SK-N-SH treated with all-trans-retinoic acid at 6 μM for 48 hours (cell line): ENCODE measurements at regions not wholly inside any gene's neighbourhood (a gene's known extent, or its start where the extent isn't known, plus 50 kb on each side); places are given as distances from the start of the nearest gene placed in this dataset.

Experiments used
- ATAC-seq: fragments of 200-7000 bp; cut with Tn5 transposase; 3 replicates; pipeline ENCODE4 v1.9.1; 2020; ENCODE audit warnings: mild to moderate bottlenecking, moderate library complexity
- ARNTL ChIP-seq: fragments of 450-650 bp; formaldehyde crosslinking; IDR thresholded peaks from 2 replicates; pipeline ENCODE4 v1.5.0; 2020; ENCODE audit warnings: low read depth, mild to moderate bottlenecking, moderate library complexity, borderline replicate concordance
- BACH2 ChIP-seq: fragments of 250-450 bp; sonication (Bioruptor Pico); IDR thresholded peaks from 2 replicates; pipeline ENCODE4 v1.9.0; 2021; ENCODE audit warnings: mild to moderate bottlenecking, borderline replicate concordance
- CREB5 ChIP-seq: fragments of 250-450 bp; sonication (Bioruptor Pico); IDR thresholded peaks from 2 replicates; pipeline ENCODE4 v1.5.1; 2020; ENCODE audit warnings: low read depth, mild to moderate bottlenecking, moderate library complexity
- CSDC2 ChIP-seq: fragments of 250-450 bp; sonication (Bioruptor Pico); IDR thresholded peaks from 2 replicates; pipeline ENCODE4 v1.5.0; 2020; ENCODE audit warnings: mild to moderate bottlenecking, moderate library complexity
- CSRNP3 ChIP-seq: fragments of 250-450 bp; sonication (Bioruptor Pico); IDR thresholded peaks from 2 replicates; pipeline ENCODE4 v1.5.1; 2021; ENCODE audit warnings: mild to moderate bottlenecking, moderate library complexity
- ISL1 ChIP-seq: fragments of 250-450 bp; sonication (Bioruptor Pico); IDR thresholded peaks from 2 replicates; pipeline ENCODE4 v2.1.2; 2022; ENCODE audit warnings: mild to moderate bottlenecking, moderate library complexity
- OSR1 ChIP-seq: fragments of 250-450 bp; sonication (Bioruptor Pico); IDR thresholded peaks from 2 replicates; pipeline ENCODE4 v1.8.0; 2022; ENCODE audit warnings: moderate library complexity, mild to moderate bottlenecking, inconsistent platforms
- POU6F1 ChIP-seq: fragments of 250-450 bp; sonication (Bioruptor Pico); IDR thresholded peaks from 2 replicates; pipeline ENCODE4 v1.8.0; 2021; ENCODE audit warnings: low read depth, mild to moderate bottlenecking, moderate library complexity, borderline replicate concordance
- PPARA ChIP-seq: fragments of 250-450 bp; sonication (Bioruptor Pico); IDR thresholded peaks from 2 replicates; pipeline ENCODE4 v1.5.0; 2020; ENCODE audit warnings: mild to moderate bottlenecking, borderline replicate concordance
- RARB ChIP-seq: fragments of 250-450 bp; sonication (Bioruptor Pico); IDR thresholded peaks from 2 replicates; pipeline ENCODE4 v1.8.0; 2021; ENCODE audit warnings: mild to moderate bottlenecking, moderate library complexity
- SNAI2 ChIP-seq: fragments of 250-450 bp; sonication (Bioruptor Pico); IDR thresholded peaks from 2 replicates; pipeline ENCODE4 v1.5.0; 2020; ENCODE audit warnings: mild to moderate bottlenecking, moderate library complexity
- TCF4 ChIP-seq: fragments of 250-450 bp; sonication (Bioruptor Pico); IDR thresholded peaks from 2 replicates; pipeline ENCODE4 v1.8.0; 2021; ENCODE audit warnings: mild to moderate bottlenecking, moderate library complexity, borderline replicate concordance
- TOX ChIP-seq: fragments of 250-450 bp; sonication (Bioruptor Pico); IDR thresholded peaks from 2 replicates; pipeline ENCODE4 v1.8.0; 2021; ENCODE audit warnings: mild to moderate bottlenecking, moderate library complexity, borderline replicate concordance
- TSHZ2 ChIP-seq: fragments of 250-450 bp; sonication (Bioruptor Pico); IDR thresholded peaks from 2 replicates; pipeline ENCODE4 v1.5.0; 2020; ENCODE audit warnings: mild to moderate bottlenecking, moderate library complexity
- ZC3H10 ChIP-seq: fragments of 250-450 bp; sonication (Bioruptor Pico); IDR thresholded peaks from 2 replicates; pipeline ENCODE4 v1.5.1; 2021; ENCODE audit warnings: mild to moderate bottlenecking, moderate library complexity
- ZFP3 ChIP-seq: fragments of 250-450 bp; sonication (Bioruptor Pico); IDR thresholded peaks from 2 replicates; pipeline ENCODE4 v1.5.0; 2020; ENCODE audit warnings: mild to moderate bottlenecking, moderate library complexity
- ZFP30 ChIP-seq: fragments of 450-650 bp; formaldehyde crosslinking; IDR thresholded peaks from 2 replicates; pipeline ENCODE4 v1.5.0; 2022; ENCODE audit warnings: mild to moderate bottlenecking, moderate library complexity
- ZNF565 ChIP-seq: fragments of 450-650 bp; formaldehyde crosslinking; conservative IDR thresholded peaks from 2 replicates; pipeline ENCODE4 v1.5.0; 2020; ENCODE audit warnings: low read depth, mild to moderate bottlenecking, moderate library complexity
- ZNF70 ChIP-seq: fragments of 450-650 bp; formaldehyde crosslinking; IDR thresholded peaks from 2 replicates; pipeline ENCODE4 v1.5.0; 2020; ENCODE audit warnings: mild to moderate bottlenecking, moderate library complexity
- ZNF8 ChIP-seq: fragments of 450-650 bp; formaldehyde crosslinking; IDR thresholded peaks from 2 replicates; pipeline ENCODE4 v1.5.0; 2020; ENCODE audit warnings: mild to moderate bottlenecking, moderate library complexity

GRCh38 chr17:77314601-77315000 is 173.8 kb downstream of the SEC14L1 start:
- TF ChIP-seq ZNF565 (CRISPR knock-in tag), result no peak
- no peak for TF ChIP-seq RARB (CRISPR knock-in tag)
- TF ChIP-seq ZNF70 (CRISPR knock-in tag), result no peak
- no peak for TF ChIP-seq ZC3H10 (CRISPR knock-in tag)
- TF ChIP-seq PPARA (CRISPR knock-in tag), result no peak
- no peak for TF ChIP-seq OSR1 (CRISPR knock-in tag)
- no peak for TF ChIP-seq CSRNP3
- TF ChIP-seq POU6F1 (CRISPR knock-in tag), result no peak
- TF ChIP-seq CSDC2 (CRISPR knock-in tag), result no peak
- TF ChIP-seq TCF4 (CRISPR knock-in tag), result no peak
- TF ChIP-seq ARNTL (CRISPR knock-in tag), result no peak
- no peak for TF ChIP-seq ZFP30 (CRISPR knock-in tag)
- no peak for TF ChIP-seq ZNF8 (CRISPR knock-in tag)
- TF ChIP-seq SNAI2, result no peak
- no peak for ATAC-seq

GRCh38 chr17:77315010-77315409 is 174.2 kb downstream of the SEC14L1 start:
- TF ChIP-seq RARB (CRISPR knock-in tag) (no peak), CREB5 (no peak), POU6F1 (CRISPR knock-in tag) (no peak), OSR1 (CRISPR knock-in tag) (no peak), SNAI2 (no peak), ISL1 (CRISPR knock-in tag) (no peak), ZNF8 (CRISPR knock-in tag) (no peak), TSHZ2 (CRISPR knock-in tag) (no peak), ZFP3 (CRISPR knock-in tag) (no peak), ZNF70 (CRISPR knock-in tag) (no peak)
- TF ChIP-seq, all 23 proteins: peak for 0

GRCh38 chr17:77315551-77316190 is 174.9 kb downstream of the SEC14L1 start:
- TF ChIP-seq BACH2, result no peak
- peak; percentile 75; the same call in 1 of the 2 replicates for TF ChIP-seq TCF4 (CRISPR knock-in tag)
- TF ChIP-seq ZNF8 (CRISPR knock-in tag), result 0 out of 2 replicates have a peak, but pooled peaks have one; percentile 43
- TF ChIP-seq TOX (CRISPR knock-in tag), result no peak
- no peak for TF ChIP-seq ZC3H10 (CRISPR knock-in tag)
- ATAC-seq, result peak; percentile 54

More at GRCh38 chr17:77315010-77315409, 174.2 kb downstream of the SEC14L1 start:
- ATAC-seq, result no peak
